SK-N-MC (cell line): ENCODE measurements at regions not wholly inside any gene's neighbourhood (a gene's known extent, or its start where the extent isn't known, plus 50 kb on each side); places are given as distances from the start of the nearest gene placed in this dataset.
"Not testable (repeated sequence)": the region's sequence is repeated elsewhere in the genome, so short reads cannot be mapped to it uniquely, and the experiment has no call there.

Experiments
- DNase-seq: peaks from one replicate; pipeline ENCODE4 v3.0.0-alpha.2; 2011; ENCODE audit warnings: low read depth, low spot score
- H3K27ac ChIP-seq: fragments of 200-600 bp; sonication (generic); 2 replicates; pipeline ENCODE4 v1.5.1; 2016; ENCODE audit warnings: mixed run types
- H3K36me3 ChIP-seq: fragments of 200-600 bp; sonication (generic); 2 replicates; pipeline ENCODE4 v1.6.1; 2017; ENCODE audit warnings: antibody characterized with exemption, low read length, mixed read lengths; ENCODE audit not compliant: insufficient read depth
- H3K4me3 ChIP-seq: fragments of 200-600 bp; sonication (generic); 2 replicates; pipeline ENCODE4 v1.5.1; 2016
- H3K9ac ChIP-seq: fragments of 200-600 bp; sonication (generic); 2 replicates; pipeline ENCODE4 v1.8.0; 2017; ENCODE audit warnings: mixed run types, mixed read lengths; ENCODE audit not compliant: insufficient read length
- H3K9me3 ChIP-seq: fragments of 200-600 bp; sonication (generic); 2 replicates; pipeline ENCODE4 v1.6.1; 2017; ENCODE audit warnings: low read depth, mild to moderate bottlenecking, antibody characterized with exemption, low read length, moderate library complexity, mixed read lengths
- EZH2 ChIP-seq: fragments of 200-600 bp; sonication (generic); IDR thresholded peaks from one replicate; pipeline ENCODE4 v1.6.1; 2017; ENCODE audit warnings: antibody characterized with exemption
- FOXP2 ChIP-seq: optimal IDR thresholded peaks from 2 replicates; pipeline ENCODE3; 2011; ENCODE audit warnings: mild to moderate bottlenecking, moderate library complexity; ENCODE audit not compliant: insufficient read depth; ENCODE audit errors: extremely low read length, control extremely low read depth
- POLR2AphosphoS5 ChIP-seq: IDR thresholded peaks from 2 replicates; pipeline ENCODE4 v1.6.1; 2012; ENCODE audit warnings: mild to moderate bottlenecking, low read depth, low read length, borderline replicate concordance

- TF ChIP-seq FOXP2: no peak
- no peak for TF ChIP-seq POLR2AphosphoS5
- TF ChIP-seq EZH2: no peak
- H3K27ac ChIP-seq: no peak overlapping the region
- no peak overlapping the region for H3K9ac ChIP-seq
- H3K9me3 ChIP-seq: no peaks in the 10 kb centered on the region
- H3K4me3 ChIP-seq: no peak overlapping the region
- DNase-seq: no peak
- H3K36me3 ChIP-seq: no peaks in the 10 kb centered on the region
These were observed 756.3 kb downstream of the STPG2 start for GRCh38 chr4:97386969-97387368.

DNA sequence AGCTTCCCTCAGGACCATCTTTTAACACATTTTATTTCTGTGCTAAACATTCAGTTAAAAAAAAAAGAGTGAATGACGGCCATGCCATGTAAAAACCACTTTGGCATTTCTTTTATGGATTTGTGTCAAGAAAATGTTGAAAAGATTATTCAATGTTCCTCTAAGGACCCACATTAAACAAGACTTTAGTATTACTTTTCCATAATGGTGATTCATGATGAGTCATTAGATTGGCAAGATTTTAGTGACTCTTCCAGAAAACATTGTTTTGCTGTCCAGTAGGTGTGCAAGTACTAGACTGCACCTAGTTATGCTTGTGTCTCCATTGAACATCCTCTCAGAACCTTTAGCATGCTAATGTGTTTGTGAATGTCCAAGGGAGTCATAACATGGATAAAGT lies 748.6 kb downstream of the STPG2 start:
- no peak overlapping the region for H3K9ac ChIP-seq
- H3K9me3 ChIP-seq: no peaks in the 10 kb centered on the region
- DNase-seq: no peak
- H3K4me3 ChIP-seq: no peak overlapping the region
- TF ChIP-seq FOXP2 (no peak), EZH2 (no peak), POLR2AphosphoS5 (no peak)
- H3K36me3 ChIP-seq: no peaks in the 10 kb centered on the region
- H3K27ac ChIP-seq: no peak overlapping the region

GRCh38 chr4:97396097-97396496 lies 747.2 kb downstream of the STPG2 start:
- TF ChIP-seq POLR2AphosphoS5 (no peak), FOXP2 (no peak), EZH2 (no peak)
- no peak for DNase-seq
- Histone ChIP-seq H3K27ac (no peak overlapping the region), H3K9me3 (no peaks in the 10 kb centered on the region), H3K36me3 (no peaks in the 10 kb centered on the region), H3K4me3 (no peak overlapping the region), H3K9ac (no peak overlapping the region)

GRCh38 chr4:97396605-97397004 lies 746.7 kb downstream of the STPG2 start:
- no peak for DNase-seq
- Histone ChIP-seq H3K9me3 (no peaks in the 10 kb centered on the region), H3K27ac (no peak overlapping the region), H3K4me3 (no peak overlapping the region), H3K36me3 (no peaks in the 10 kb centered on the region), H3K9ac (no peak overlapping the region)
- TF ChIP-seq EZH2 (no peak), FOXP2 (no peak), POLR2AphosphoS5 (no peak)

DNA sequence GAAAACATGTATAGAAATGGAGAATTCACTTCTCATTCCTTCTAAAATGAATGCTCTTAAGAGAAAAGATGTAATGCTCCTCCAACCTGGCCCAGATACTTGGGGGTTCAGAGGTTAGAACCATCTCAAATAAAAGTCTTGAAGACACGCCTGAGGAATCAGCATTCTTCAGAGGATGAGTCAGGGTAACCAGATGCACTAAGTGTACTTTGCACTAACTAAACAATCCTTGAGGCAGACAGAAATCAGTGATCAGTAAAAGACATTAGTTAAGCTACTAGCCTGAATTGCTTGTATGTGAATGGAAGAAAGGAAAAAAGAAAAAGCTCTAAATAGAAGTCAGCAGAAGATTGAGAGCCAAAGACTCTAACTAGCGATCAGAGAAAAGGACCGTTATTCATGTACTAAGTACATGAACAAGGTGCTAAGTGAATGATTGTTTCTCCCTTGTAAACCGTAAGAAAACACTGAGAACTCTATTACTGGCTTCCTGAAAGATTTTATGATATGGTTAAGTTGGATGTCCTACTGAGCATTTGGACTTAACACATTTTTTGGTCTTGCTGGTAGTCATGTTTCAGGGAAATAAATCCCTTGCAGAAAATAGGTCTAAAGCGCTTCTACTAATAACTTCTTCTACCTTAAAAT lies 738.3 kb downstream of the STPG2 start:
- Histone ChIP-seq H3K36me3 (no peaks in the 10 kb centered on the region), H3K9me3 (no peaks in the 10 kb centered on the region), H3K4me3 (no peak overlapping the region), H3K9ac (no peak overlapping the region), H3K27ac (no peak overlapping the region)
- DNase-seq: no peak
- TF ChIP-seq EZH2: no peak
- TF ChIP-seq POLR2AphosphoS5: no peak
- TF ChIP-seq FOXP2: no peak

GRCh38 chr4:97411356-97411755 lies 731.9 kb downstream of the STPG2 start:
- Histone ChIP-seq H3K27ac (no peak overlapping the region), H3K9ac (no peak overlapping the region), H3K4me3 (no peak overlapping the region), H3K36me3 (no peaks in the 10 kb centered on the region), H3K9me3 (no peaks in the 10 kb centered on the region)
- DNase-seq: no peak
- TF ChIP-seq EZH2 (no peak), POLR2AphosphoS5 (no peak), FOXP2 (no peak)

GRCh38 chr4:97412331-97412730 lies 730.9 kb downstream of the STPG2 start:
- no peak overlapping the region for H3K27ac ChIP-seq
- H3K36me3 ChIP-seq: no peaks in the 10 kb centered on the region
- H3K9ac ChIP-seq: no peak overlapping the region
- no peaks in the 10 kb centered on the region for H3K9me3 ChIP-seq
- no peak for DNase-seq
- no peak overlapping the region for H3K4me3 ChIP-seq
- TF ChIP-seq EZH2 (no peak), POLR2AphosphoS5 (no peak), FOXP2 (no peak)

DNA sequence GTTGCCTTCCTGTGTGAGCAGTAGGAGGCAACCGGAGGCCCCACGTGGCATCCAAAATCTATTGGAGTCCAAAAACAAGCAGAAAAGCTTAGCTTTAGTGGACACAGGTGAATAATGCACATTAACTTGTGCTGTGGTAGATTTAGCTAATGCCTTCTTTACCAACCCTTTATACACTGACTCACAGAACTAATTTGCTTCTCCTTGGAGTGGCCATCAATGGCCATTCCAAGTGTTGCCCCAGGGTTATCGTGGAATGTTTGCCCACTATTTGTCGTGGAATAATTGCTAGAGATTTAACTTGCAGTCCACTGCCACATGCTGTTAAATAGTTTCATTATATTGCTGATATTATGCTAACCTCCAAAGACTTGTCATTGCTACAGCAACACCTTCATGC lies 729.1 kb downstream of the STPG2 start:
- no peak for DNase-seq
- Histone ChIP-seq H3K27ac (no peak overlapping the region), H3K9me3 (no peaks in the 10 kb centered on the region), H3K36me3 (no peaks in the 10 kb centered on the region), H3K9ac (no peak overlapping the region), H3K4me3 (no peak overlapping the region)
- no peak for TF ChIP-seq FOXP2
- no peak for TF ChIP-seq POLR2AphosphoS5
- TF ChIP-seq EZH2: no peak

GRCh38 chr4:97432551-97432950 lies 710.7 kb downstream of the STPG2 start:
- DNase-seq: no peak

GRCh38 chr4:97437998-97438705 lies 705.1 kb downstream of the STPG2 start:
- H3K36me3 ChIP-seq, H3K9me3 ChIP-seq, DNase-seq, H3K4me3 ChIP-seq, H3K27ac ChIP-seq, H3K9ac ChIP-seq: not testable (repeated sequence)

More at GRCh38 chr4:97432551-97432950, 710.7 kb downstream of the STPG2 start:
- Histone ChIP-seq H3K27ac (no peak overlapping the region), H3K36me3 (no peaks in the 10 kb centered on the region), H3K9ac (no peak overlapping the region), H3K4me3 (no peak overlapping the region), H3K9me3 (no peaks in the 10 kb centered on the region)
- no peak for TF ChIP-seq FOXP2
- no peak for TF ChIP-seq EZH2
- no peak for TF ChIP-seq POLR2AphosphoS5
